Panc1 (cell line): ENCODE measurements at regions not wholly inside any gene's neighbourhood (a gene's known extent, or its start where the extent isn't known, plus 50 kb on each side); places are given as distances from the start of the nearest gene placed in this dataset.

Experiments
- CTCF ChIP-seq: fragments of 450-650 bp; IDR thresholded peaks from 2 replicates; pipeline ENCODE4 v1.5.1; 2017; ENCODE audit warnings: mild to moderate bottlenecking
- POLR2AphosphoS5 ChIP-seq: IDR thresholded peaks from 2 replicates; pipeline ENCODE4 v1.6.1; 2012; ENCODE audit warnings: mild to moderate bottlenecking, low read depth, low read length, moderate library complexity
- REST ChIP-seq, 2 experiments: IDR thresholded peaks; 2 replicates each; pipeline ENCODE4 v1.6.1; 2011 to 2012; ENCODE audit warnings: low read depth in 2 of 2, control low read depth in 1 of 2, low read length in 1 of 2, mild to moderate bottlenecking in 1 of 2, moderate library complexity in 1 of 2; ENCODE audit not compliant: insufficient read depth in 1 of 2

GRCh38 chr20:21614980-21615379 is 90.5 kb upstream of the PAX1 start:
- TF ChIP-seq CTCF (no peak), REST (IDR thresholded peaks at IDR 0.05; ENCODE audit: insufficient read depth in 1 of 2, low read depth in 2 of 2, low read length in 1 of 2) (no peak), POLR2AphosphoS5 (no peak)
